GM12878 (cell line): ENCODE measurements at regions not wholly inside any gene's neighbourhood (a gene's known extent, or its start where the extent isn't known, plus 50 kb on each side); places are given as distances from the start of the nearest gene placed in this dataset.
"Not testable (repeated sequence)": the region's sequence is repeated elsewhere in the genome, so short reads cannot be mapped to it uniquely, and the experiment has no call there.

Source experiments
- ATAC-seq: fragments of 200-7000 bp; cut with Tn5 transposase; 3 replicates; pipeline ENCODE4 v1.9.1; 2020; ENCODE audit warnings: mild to moderate bottlenecking, moderate library complexity
- BruUV-seq: library from RNA; stranded (reverse); fragments of 400-500 nt; replicated peaks from 2 replicates; lab custom pipeline; 2021; lab: Mats Ljungman, UMichigan
- CTCF ChIA-PET: fragments of 300-600 bp; sonication (Branson Sonifier 250); formaldehyde crosslinking; extraction: SDS; loops from one replicate; lab custom pipeline; 2021; ENCODE audit warnings: inconsistent platforms; lab: Yijun Ruan, JAX
- POLR2A ChIA-PET: fragments of 350-600 bp; formaldehyde crosslinking; extraction: SDS; loops from one replicate; lab custom pipeline; 2021; ENCODE audit warnings: inconsistent platforms; lab: Charles Lee
- RAD21 ChIA-PET: fragments of 300-600 bp; sonication (Branson Sonifier 250); formaldehyde crosslinking; loops from one replicate; lab custom pipeline; 2023; ENCODE audit warnings: antibody characterized with exemption; ENCODE audit not compliant: unreplicated experiment; lab: Charles Lee
- SMC1A ChIA-PET: fragments of 300-600 bp; sonication (Branson Sonifier 250); formaldehyde crosslinking; loops from one replicate; lab custom pipeline; 2023; ENCODE audit not compliant: unreplicated experiment, uncharacterized antibody; lab: Charles Lee
- DNase-seq: peaks from one replicate; pipeline ENCODE4 v3.0.0-alpha.2; 2011; ENCODE audit warnings: low read depth, low spot score
- FAIRE-seq: peaks from 3 replicates; lab custom pipeline; 2011; peaks lifted over from hg19 to GRCh38; lab: Jason Lieb, UNC
- H2AFZ ChIP-seq: 2 replicates; pipeline ENCODE4 v1.6.0; 2011; ENCODE audit warnings: low read depth, low read length, control low read depth; ENCODE audit not compliant: control insufficient read depth
- H3K27ac ChIP-seq: 2 replicates; pipeline ENCODE4 v1.5.1; 2011; ENCODE audit warnings: control low read depth; ENCODE audit not compliant: control insufficient read depth, insufficient read depth
- H3K27me3 ChIP-seq, 2 experiments: replicated peaks in 1 of 2; 2 replicates each; pipeline versions ENCODE4 v1.6.0 to v1.6.1; 2011; ENCODE audit warnings: low read length in 1 of 2; ENCODE audit not compliant: control insufficient read depth in 2 of 2, insufficient read depth in 2 of 2
- H3K36me3 ChIP-seq, 2 experiments: 2 replicates each; pipeline ENCODE4 v1.5.1; 2011; ENCODE audit warnings: low read length in 1 of 2; ENCODE audit not compliant: control insufficient read depth in 2 of 2, insufficient read depth in 2 of 2
- H3K4me1 ChIP-seq: 2 replicates; pipeline ENCODE4 v1.6.1; 2011; ENCODE audit warnings: mild to moderate bottlenecking, low read length, moderate library complexity, mixed read lengths; ENCODE audit not compliant: control insufficient read depth, insufficient read depth
- H3K4me2 ChIP-seq: 2 replicates; pipeline ENCODE4 v1.6.0; 2011; ENCODE audit warnings: control low read depth; ENCODE audit not compliant: control insufficient read depth, insufficient read depth
- H3K4me3 ChIP-seq: fragments of 200-600 bp; sonication (generic); 2 replicates; pipeline ENCODE4 v1.5.1; 2016
- H3K79me2 ChIP-seq: 2 replicates; pipeline ENCODE4 v1.6.0; 2011; ENCODE audit warnings: low read length; ENCODE audit not compliant: control insufficient read depth, insufficient read depth
- H3K9ac ChIP-seq: 2 replicates; pipeline ENCODE4 v1.8.0; 2011; ENCODE audit warnings: low read length, control low read depth, mixed read lengths; ENCODE audit not compliant: control insufficient read depth, insufficient read depth
- H3K9me3 ChIP-seq: replicated peaks from 3 replicates; pipeline ENCODE4 v1.5.1; 2011; ENCODE audit warnings: mild to moderate bottlenecking, low read length; ENCODE audit not compliant: control insufficient read depth, insufficient read depth
- H4K20me1 ChIP-seq: 2 replicates; pipeline ENCODE4 v1.6.0; 2011; ENCODE audit not compliant: control insufficient read depth, insufficient read depth
- RAD21 ChIP-seq: IDR thresholded peaks from 2 replicates; pipeline ENCODE4 v1.6.1; 2011; ENCODE audit warnings: mild to moderate bottlenecking, low read depth, low read length, moderate library complexity; ENCODE audit not compliant: insufficient read depth
- SMC3 ChIP-seq: IDR thresholded peaks from 2 replicates; pipeline ENCODE4 v1.6.1; 2011; ENCODE audit warnings: low read length, improper control_type of control experiment, borderline replicate concordance
- WGBS: methylation state at CpG from one replicate; pipeline ENCODE4 v1.1.6; 2016; ENCODE audit warnings: low lambda C conversion rate; ENCODE audit not compliant: insufficient replicate concordance, insufficient coverage; ENCODE audit errors: missing lambda C conversion rate; 5-methylcytosine and 5-hydroxymethylcytosine counted together
- in situ Hi-C: fragments of 300-500 bp; cut with MboI; formaldehyde crosslinking; loops from 9 replicates; pipeline ENCODE4 v1.14.3; 2018; ENCODE audit warnings: mixed read lengths
- intact Hi-C: fragments of 100-400 bp; cut with micrococcal nuclease; formaldehyde crosslinking; loops from one replicate; pipeline ENCODE4 v1.14.2; 2022; ENCODE audit not compliant: unreplicated experiment
- TF ChIP-seq, protein P1 (sequence below), 3 experiments: IDR thresholded peaks in 2 of 3; conservative IDR thresholded peaks in 1 of 3; 2 replicates each; pipeline ENCODE4 v1.5.1; 2011; ENCODE audit warnings: low read depth in 3 of 3, low read length in 3 of 3, mild to moderate bottlenecking in 3 of 3, control low read depth in 2 of 3, moderate library complexity in 2 of 3, inconsistent platforms in 1 of 3, mixed read lengths in 1 of 3; ENCODE audit not compliant: control insufficient read depth in 2 of 3, insufficient read depth in 1 of 3; ENCODE audit errors: extremely low read depth in 1 of 3

DNA sequence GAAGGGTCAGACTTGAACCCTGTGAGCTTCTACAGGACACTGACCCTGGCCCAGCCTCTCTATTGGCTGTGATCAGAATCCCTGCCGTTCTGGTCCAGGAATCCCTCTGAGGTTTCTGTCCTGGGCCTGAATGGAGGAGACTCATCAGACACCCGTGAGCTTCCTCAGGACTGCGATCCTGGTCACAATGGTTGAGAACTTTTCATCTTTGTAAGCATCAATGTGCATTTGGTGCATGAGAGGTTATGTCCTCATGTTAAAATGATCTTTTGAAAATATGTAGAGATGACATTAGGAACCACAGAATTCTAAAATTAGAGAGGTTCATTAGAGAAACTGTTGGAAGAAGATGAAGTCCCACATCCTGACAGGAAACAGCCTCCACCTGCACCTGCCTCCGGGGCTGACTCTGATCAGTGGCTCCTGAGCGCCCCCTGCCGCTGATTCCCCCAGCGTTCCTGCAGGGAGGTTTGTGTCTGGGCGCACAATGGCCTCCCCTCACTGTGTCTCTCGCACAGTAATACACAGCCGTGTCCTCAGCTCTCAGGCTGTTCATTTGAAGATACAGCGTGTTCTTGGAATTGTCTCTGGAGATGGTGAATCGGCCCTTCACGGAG, 1148.2 kb downstream of the TMEM121 start:
- H4K20me1 ChIP-seq, H3K4me1 ChIP-seq, intact Hi-C loops, H3K9ac ChIP-seq, BruUV-seq, H3K4me2 ChIP-seq, H3K79me2 ChIP-seq, H3K4me3 ChIP-seq, FAIRE-seq, POLR2A ChIA-PET, H3K27ac ChIP-seq, H3K36me3 ChIP-seq, H3K9me3 ChIP-seq, H3K27me3 ChIP-seq, H2AFZ ChIP-seq, in situ Hi-C loops, DNase-seq: not testable (repeated sequence)
- RAD21 ChIA-PET, result interaction anchor here (1.4 kb wide), 1 partner anchor 11 kb away, joined by 3 read pairs; no protein-coding TSS in a partner anchor
- peak; percentile 67 for ATAC-seq
- TF ChIP-seq, protein P1, sequence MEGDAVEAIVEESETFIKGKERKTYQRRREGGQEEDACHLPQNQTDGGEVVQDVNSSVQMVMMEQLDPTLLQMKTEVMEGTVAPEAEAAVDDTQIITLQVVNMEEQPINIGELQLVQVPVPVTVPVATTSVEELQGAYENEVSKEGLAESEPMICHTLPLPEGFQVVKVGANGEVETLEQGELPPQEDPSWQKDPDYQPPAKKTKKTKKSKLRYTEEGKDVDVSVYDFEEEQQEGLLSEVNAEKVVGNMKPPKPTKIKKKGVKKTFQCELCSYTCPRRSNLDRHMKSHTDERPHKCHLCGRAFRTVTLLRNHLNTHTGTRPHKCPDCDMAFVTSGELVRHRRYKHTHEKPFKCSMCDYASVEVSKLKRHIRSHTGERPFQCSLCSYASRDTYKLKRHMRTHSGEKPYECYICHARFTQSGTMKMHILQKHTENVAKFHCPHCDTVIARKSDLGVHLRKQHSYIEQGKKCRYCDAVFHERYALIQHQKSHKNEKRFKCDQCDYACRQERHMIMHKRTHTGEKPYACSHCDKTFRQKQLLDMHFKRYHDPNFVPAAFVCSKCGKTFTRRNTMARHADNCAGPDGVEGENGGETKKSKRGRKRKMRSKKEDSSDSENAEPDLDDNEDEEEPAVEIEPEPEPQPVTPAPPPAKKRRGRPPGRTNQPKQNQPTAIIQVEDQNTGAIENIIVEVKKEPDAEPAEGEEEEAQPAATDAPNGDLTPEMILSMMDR (IDR thresholded peaks at IDR 0.05 in 2 of 3, conservative IDR thresholded peaks at IDR 0.05 in 1 of 3; ENCODE audit: control insufficient read depth in 2 of 3, extremely low read depth in 1 of 3, insufficient read depth in 1 of 3, low read depth in 3 of 3, low read length in 3 of 3), result peak; percentile 33 to 51 (median 36); a peak in 5 of 6 replicates
- peak; percentile 26; the same call in 1 of the 2 replicates for TF ChIP-seq RAD21
- peak; percentile 13; the same call in 1 of the 2 replicates for TF ChIP-seq SMC3
- 9% methylated on average over 10 of the region's 13 CpGs for WGBS
- SMC1A ChIA-PET, result interaction anchor here (0.6 to 2.4 kb wide), 5 partner anchors 12 to 381 kb away, joined by 3 to 9 read pairs (median 3); no protein-coding TSS in a partner anchor
- CTCF ChIA-PET, result interaction anchor here (0.7 to 5.1 kb wide), 9 partner anchors 7 to 187 kb away, joined by 3 to 69 read pairs (median 7); no protein-coding TSS in a partner anchor

DNA sequence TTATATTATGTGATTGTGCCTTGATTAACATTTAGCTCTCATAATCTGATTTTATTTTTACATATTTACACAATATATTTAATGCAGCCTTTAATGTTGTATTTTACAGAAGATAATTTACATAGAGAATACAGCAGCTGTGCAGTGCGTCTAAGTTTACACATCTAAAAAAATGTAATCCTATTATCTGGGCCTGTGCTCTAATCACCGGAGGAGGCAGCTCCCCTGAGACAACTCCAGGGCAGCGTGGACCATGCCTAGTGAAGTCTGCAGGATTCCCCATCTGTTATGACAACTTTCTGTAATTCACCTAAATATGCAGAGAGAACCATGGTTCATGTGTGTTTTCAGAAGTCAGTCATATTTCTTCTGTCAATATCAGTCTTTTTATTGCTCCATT, 1149.3 kb downstream of the TMEM121 start:
- H3K79me2 ChIP-seq, H3K9ac ChIP-seq, H3K4me3 ChIP-seq, H3K4me2 ChIP-seq, H3K4me1 ChIP-seq, in situ Hi-C loops, H2AFZ ChIP-seq, intact Hi-C loops, H4K20me1 ChIP-seq, H3K27ac ChIP-seq, BruUV-seq, H3K27me3 ChIP-seq, H3K36me3 ChIP-seq, ATAC-seq, DNase-seq, POLR2A ChIA-PET, H3K9me3 ChIP-seq, FAIRE-seq: not testable (repeated sequence)
- ChIA-PET RAD21 (interaction anchor here (1.4 kb wide), 1 partner anchor 12 kb away, joined by 3 read pairs; no protein-coding TSS in a partner anchor), SMC1A (interaction anchor here (1.1 to 2.4 kb wide), 5 partner anchors 12 to 172 kb away, joined by 3 to 9 read pairs (median 4); no protein-coding TSS in a partner anchor), CTCF (interaction anchor here (0.6 to 5.1 kb wide), 21 partner anchors 8 to 197 kb away, joined by 3 to 69 read pairs (median 5); no protein-coding TSS in a partner anchor)
- 32% methylated on average over 3 of the region's 3 CpGs for WGBS
